ENCODE measurements at regions not wholly inside any gene's neighbourhood (a gene's known extent, or its start where the extent isn't known, plus 50 kb on each side); places are given as distances from the start of the nearest gene placed in this dataset.
A peak's percentile ranks its signal among the peaks of the same experiment; 100 is the strongest.

DNA sequence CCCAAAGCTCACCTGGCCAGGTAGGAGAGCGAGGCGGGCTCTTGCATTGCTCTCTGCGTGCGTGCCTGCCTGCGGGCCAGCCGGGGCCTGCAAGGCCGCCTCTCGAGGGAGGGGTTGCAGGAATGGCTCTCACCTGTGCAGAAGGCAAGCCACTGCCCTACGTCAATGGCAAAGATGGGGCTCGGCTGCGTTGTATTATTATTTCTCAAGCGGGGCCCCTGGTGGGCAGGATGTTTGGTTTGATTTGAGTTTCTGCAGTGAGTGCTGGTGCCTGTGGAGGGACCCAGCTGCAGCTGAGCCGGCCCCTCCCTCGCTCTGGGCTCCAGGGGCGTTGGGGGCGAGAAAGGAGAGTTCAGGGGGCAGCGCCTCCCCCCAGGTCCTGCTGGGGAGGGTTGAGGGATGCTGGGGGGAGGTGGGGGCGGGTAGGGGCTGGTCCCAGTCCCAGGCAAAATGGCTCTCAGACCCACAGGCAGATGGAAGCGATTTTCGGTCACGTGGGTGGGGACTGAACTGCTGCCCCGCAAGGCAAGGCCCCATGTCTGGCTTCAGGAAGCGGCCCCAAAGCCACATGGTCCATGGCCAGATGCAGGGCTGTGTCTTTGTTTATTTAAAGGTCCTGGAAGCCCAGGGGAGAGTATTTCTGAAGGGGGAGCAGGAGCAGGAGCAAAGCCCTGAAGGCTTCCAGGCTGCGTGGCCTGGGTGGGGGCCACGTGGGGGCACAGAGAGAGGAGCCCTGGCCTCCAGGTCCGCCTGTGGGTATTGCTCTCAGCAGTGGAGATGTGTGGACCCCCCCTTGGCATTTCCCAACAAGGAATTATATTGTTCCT is 338.8 kb downstream of the SEC14L1 start:
- no peak for DNase-seq

DNA sequence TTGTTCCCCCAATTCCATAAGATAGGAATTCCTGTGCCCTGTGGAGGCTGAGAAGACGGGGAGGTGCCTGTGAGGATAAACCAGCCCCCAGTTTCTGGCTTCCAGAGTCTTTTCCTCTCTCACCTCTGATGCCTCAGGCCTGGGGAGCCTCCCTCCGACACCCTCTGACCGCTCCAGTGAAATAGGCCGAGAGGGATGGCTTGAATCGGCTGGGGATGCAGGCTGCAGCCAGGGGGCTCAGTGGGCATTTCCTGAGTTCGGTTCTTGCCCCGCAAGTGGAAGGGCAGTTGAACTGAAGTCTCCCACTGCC is 339.4 kb downstream of the SEC14L1 start:
- DNase-seq: no peak

DNA sequence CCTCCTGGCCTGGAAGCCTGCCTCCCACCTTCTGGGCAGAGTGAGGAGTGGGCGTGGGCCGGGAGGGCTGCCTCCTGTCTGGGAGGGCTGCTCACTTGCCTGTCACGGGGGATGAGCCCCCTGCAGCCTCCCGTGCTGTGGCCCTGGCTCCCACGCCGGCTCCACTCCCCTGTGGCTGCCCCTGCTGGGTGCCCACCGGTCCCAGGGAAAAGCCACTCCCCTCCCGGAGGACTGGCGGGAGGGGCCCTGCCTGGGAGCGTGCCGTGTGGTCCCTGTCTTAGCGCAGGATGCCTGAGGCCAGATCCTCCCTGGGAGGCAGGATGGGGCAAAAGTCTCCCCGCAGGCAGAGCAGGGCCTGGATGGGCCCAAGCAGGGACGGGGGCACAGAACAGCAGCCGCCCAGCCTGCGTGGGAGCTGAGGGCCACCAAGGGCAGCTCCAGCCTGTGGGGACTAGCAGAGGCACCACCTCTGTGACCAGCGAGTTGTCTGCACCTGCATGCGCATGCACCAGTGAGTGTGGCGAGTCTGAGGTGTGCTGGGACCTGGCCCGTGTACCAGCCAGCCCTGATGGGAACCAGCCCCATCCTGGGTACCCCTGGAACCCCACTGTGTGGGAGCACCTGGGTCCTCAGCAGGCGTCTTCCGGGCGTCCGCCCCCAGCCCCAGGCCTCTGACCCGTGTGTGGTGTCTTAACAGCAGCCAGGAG is 339.9 kb downstream of the SEC14L1 start:
- DNase-seq: no peak

DNA sequence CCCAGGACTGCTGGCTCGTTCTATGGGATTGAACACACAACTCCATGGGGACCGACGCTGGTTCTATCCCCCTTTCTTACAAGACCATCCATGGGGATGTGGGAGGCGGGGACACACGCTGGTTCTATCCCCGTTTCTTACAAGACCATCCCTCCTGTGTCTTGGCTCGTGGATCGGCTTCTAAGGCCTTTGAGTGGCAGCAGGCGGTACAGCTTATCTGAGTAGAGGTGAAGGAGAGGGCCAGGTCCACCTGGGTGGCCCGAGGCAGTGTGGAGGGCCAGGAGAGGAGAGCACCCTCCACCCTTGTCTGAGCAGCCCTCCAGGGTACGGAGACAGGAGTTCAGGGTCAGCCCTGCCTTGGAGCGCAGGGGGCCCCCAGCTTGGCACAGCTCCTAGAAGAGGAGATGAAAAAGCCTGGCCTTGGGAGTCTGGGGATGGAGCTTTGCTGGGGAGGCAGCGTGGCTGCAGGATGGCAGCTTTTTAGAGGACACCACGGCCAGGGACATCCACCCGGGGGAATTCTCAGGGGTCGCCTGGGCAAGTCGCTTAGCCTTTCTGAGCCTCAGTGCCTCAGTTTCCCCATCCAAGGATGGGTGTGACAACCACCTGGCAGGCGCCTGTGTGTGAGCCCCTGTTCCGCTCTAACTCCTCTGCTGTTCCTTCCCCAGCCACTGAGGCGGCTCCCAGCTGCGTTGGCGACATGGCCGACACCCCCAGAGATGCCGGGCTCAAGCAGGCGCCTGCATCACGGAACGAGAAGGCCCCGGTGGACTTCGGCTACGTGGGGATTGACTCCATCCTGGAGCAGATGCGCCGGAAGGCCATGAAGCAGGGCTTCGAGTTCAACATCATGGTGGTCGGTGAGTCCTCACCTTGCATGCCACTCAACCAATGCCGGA is 341.0 kb downstream of the SEC14L1 start:
- DNase-seq: no peak

DNA sequence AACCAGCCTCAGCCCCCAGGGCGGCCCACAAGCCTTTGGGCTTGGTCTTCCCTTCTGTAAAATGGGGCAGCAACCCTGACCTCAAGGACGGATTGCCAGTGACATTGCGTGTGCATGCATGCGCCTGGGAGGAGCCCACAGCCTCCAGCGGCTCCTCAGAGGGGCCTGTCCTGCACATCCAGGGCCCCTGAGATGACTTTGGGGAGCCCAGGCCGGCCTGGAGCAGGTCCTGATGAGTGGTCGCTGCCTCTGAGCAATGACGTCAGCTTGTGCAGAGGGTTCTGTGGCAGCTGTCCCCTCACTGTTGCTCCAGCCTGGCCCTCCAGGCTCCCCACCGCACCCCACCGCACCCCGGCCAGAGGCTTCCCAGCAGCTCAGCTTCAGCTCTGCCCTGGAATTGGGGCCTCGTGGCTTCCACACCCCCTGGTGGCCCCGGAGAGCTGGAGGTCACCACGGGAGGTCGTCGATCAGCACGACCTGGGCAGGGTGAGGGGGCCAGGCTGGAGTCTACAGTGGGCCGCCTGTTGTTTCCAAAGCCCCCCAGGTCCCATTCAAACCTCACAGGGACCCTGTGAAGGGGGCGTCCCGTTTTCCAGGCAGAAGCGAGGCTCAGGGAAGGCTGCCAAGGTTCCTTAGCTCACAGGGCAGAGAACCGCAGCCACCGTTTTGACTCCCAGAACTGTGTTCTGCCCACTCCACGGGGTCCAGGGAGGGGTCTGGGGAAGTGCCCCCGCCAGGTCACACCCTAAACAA is 341.8 kb downstream of the SEC14L1 start:
- DNase-seq: no peak

DNA sequence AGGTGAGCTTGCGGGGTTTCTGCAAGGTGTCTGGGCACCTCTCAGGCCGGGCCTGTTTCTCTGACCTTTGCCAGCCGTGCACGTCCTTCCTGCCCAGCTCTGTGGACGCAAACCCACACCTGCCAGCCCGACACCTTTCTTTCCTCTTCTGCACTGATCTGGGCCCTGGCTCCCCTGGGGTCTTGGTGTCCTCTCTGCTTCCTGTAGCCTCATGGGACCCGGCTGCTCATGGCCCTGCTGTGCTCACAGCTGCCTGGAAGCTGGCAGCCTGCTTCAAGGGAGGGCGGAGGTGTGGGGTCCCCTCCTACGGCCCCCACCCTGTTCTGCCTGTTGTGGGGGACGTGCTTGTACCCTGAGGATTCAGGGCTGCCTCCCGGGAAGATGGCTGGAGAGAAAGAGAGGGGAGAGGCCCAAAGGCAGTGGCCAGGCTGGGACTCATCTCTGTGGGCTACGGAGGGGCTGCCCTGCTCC is 342.4 kb downstream of the SEC14L1 start:
- no peak for DNase-seq

DNA sequence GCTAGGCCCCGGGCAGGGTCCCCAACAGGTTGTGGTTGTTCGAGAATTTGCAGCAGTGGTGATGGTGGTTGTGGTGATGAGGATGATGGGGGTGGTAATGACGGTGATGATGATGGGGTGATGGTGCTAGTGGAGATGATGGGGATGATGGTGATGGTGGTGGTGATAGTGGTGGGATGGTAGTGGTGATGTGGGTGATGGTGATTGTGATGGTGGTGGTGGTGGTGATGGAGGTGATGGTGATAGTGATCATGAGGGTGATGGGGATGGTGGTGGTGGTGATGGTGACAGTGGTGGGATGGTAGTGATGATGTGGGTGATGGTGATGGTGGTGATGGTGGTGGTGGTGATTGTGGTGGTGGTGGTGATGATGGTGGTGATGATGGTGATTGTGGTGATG is 343.3 kb downstream of the SEC14L1 start:
- DNase-seq: no peak

DNA sequence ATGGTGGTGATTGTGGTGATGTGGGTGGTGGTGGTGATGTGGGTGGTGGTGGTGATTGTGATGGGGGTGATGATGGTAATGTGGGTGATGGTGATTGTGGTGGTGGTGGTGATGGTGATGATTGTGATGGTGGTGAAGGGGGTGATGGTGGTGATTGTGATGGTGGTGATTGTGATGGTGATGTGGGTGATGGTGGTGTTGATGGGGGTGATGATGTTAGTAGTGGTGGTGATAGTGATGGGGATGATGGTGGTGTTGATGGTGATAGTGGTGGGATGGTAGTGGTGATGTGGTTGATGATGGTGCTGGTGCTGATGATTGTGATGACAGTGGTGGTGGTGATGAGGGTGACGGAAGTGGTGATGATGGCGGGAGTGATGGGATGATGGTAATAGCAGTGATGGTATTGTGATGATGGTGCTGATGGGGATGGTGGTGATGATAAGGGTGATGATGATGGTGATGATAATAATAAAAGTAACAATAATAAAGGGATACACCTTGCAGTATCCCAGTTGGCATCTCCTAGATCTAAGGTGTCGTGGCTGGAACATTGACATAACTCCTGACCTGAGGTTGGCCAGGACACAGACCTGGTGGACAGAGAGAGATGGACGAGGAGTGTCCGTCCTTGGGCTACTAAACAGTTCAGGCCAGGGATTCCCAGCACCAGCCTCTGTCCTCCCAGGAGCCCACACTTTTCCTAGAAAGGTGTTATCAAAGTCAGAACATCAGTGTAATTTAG is 344.5 kb downstream of the SEC14L1 start:
- no peak for DNase-seq

DNA sequence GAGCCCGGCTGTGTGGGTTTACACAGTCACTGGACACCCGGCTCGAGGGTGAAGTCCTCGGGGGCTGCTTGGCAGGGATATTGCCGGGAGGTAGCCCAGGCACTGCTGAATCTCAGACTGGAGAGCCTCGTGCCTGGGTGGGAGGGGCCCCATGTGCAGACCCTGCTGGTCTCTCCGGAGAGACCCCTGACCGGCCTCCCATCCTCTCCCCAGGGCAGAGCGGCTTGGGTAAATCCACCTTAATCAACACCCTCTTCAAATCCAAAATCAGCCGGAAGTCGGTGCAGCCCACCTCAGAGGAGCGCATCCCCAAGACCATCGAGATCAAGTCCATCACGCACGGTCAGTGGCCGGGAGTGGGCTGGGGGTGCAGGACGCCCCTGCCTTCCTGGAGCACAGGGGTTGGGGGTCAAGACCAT is 346.5 kb downstream of the SEC14L1 start:
- no peak for DNase-seq

DNA sequence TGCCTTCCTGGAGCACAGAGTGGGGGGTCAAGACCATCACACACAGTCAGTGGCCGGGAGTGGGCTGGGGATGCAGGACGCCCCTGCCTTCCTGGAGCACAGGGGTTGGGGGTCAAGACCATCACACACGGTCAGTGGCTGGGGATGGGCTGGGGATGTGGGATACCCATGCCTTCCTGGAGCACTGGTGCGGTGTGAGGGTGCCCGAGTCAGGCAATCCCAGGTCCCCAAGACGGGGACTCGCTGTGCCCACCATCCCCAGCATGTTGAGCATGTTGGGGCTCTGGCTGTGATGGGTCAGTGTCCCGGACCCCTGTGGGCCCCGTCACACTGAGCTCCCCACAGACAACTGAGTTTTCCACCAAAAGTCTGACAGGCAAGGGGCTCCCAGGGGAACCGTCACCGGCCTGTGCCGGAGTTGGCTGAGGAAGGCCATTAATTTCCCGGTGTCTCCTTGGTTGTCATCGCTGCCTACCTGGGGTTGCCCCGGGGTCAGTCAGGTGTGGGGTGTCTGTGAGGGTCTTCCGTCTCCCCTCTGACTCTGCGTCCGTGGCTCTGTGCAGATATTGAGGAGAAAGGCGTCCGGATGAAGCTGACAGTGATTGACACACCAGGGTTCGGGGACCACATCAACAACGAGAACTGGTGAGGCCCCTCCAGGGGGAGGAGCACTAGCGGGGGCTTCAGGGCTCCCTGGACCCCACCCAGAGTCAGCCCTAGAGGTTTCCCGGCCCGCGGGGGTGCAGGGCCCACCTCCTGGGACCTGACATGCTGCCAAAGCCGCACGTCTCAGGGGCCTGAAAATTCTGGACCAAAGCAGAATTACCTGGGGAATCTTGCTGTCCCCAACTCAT is 347.1 kb downstream of the SEC14L1 start:
- DNase-seq: no peak

DNA sequence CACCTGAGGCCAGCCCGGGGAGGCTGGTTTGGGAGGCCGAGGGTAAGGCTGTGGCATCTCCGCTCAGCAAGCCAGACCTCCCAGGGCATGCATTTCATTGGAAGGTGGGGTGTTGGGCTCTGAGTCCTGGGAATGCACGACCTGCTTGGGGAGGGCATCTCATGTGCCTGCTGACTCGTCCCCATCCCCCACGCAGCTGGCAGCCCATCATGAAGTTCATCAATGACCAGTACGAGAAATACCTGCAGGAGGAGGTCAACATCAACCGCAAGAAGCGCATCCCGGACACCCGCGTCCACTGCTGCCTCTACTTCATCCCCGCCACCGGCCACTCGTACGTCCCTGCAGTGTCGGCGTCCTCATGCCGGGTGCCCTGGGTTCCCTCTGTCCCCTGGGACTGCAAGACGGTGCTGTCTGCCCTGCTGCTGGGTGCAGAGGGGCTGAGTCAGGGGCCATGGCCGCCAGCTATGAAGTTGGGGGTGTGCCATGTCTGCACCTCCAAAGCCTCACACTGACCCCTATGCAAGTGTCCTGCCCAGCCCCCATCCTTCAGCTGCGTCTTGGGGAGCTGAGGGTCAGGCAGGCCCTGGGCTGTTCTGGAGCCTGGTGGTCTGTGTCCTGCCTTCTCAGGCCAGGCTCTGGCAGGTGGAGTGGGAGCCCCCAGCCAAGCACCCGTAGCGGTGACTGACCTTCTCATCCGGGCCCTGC is 347.9 kb downstream of the SEC14L1 start:
- DNase-seq: no peak

DNA sequence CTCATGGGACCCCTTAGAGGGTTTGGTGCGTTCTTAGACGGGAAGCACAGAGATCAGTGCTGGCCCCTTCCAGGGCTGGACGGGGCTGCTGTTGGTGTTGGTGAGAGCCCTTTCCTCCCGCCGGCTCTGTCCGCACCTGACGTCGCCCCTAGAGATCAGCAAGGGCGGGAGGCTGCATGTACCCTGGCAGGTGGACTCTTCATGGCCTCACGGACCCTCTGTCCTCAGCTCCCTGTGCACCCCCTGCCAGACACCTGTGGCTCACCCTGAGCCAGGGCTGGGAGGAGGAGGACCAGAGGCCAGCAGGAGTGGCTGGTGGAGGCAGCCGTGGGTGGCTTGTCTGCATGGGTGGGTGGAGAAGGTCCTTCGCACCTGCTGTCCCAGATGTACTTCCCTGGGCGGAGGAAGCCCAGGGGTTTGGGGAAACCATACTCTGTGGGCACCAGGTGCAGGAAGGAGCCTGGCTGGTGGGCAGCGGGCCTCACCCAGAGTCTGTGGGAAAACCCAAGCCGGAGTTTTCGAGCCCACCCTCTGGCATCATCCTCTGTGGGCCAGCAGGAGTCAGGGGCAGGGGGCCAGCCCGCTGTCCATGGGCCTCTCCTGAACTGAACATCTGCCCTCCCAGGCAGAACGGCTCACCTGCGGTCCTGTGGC is 348.6 kb downstream of the SEC14L1 start:
- DNase-seq: no peak

DNA sequence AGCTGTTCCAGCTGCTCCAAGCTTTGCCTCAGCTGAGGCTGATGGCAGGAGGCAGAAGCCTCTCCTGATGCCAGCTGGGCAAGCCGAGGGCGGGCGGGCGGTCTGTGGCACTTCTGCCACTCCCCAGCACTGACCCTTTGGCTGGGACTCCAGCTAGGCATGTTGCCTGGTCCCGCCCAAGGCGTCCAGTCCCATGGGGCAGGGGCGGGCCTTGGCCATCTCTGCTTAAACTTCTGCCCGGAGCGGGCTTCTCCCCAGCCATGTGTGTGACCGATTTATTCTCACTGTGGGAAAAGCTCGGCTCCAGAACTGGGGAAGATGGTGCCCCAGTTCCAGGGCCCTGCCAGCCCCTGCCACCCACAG is 349.1 kb downstream of the SEC14L1 start:
- no peak for DNase-seq

DNA sequence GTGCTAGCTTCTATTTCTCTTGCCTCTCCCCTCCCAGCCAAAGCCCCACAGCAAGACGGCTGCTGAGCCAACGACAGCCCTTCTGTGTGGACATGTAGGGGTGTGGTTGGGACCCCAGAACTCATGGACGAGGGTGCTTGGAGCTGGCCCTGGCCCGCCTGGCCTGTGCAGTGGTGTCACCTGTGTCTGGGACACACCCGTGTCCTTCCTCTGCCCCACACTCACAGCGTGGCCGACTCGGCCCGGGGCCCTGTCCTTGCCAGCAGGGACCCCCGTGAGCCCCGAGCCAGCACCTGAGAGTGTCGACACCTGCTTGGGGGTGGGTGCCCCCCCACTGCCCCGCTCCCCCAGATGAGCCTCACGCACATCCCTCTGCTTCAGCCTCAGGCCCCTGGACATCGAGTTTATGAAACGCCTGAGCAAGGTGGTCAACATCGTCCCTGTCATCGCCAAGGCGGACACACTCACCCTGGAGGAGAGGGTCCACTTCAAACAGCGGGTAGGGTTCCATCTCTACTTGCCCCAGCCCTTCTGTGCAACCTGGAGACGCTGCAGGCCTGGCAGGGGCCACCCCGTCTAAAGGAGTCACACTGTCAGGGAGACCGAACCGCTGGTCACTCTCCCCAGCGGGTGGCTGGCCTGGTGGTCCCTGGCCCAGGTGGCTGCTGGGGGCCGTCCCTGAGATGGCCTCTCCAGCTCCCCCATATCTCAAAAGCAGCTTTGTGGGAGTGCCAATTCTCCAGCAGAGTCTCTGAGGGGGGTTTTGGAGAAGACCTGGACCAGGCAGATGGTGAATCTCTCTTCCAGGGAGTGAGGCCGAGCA is 349.8 kb downstream of the SEC14L1 start:
- DNase-seq: no peak

DNA sequence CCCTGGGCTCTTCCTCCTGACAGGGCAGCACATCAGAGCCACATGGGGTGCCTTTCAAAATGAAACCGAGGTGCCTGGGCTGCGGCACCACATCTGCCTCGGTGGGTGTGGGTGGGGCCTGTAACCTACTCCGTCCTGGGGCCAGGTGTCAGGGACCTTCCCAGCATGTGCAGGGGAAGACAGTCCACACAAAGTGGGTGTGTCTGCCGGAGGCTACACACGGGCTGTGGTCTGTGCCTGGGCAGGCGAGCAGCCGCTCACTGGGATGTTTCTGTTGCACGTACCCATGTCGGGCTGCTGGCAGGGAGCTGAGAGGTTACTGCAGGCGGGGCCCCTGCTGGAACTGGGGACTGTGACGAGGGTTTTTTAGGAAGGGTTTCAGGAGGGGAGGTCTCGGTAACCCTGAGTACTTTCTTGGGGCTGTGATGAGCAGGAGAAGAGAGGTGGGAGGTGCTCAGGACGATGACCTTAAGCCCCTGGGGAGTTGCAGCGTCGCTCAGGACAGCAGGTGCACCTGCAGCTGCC is 351.2 kb downstream of the SEC14L1 start:
- DNase-seq: peak in 1 of 2 experiments; percentile 23

DNA sequence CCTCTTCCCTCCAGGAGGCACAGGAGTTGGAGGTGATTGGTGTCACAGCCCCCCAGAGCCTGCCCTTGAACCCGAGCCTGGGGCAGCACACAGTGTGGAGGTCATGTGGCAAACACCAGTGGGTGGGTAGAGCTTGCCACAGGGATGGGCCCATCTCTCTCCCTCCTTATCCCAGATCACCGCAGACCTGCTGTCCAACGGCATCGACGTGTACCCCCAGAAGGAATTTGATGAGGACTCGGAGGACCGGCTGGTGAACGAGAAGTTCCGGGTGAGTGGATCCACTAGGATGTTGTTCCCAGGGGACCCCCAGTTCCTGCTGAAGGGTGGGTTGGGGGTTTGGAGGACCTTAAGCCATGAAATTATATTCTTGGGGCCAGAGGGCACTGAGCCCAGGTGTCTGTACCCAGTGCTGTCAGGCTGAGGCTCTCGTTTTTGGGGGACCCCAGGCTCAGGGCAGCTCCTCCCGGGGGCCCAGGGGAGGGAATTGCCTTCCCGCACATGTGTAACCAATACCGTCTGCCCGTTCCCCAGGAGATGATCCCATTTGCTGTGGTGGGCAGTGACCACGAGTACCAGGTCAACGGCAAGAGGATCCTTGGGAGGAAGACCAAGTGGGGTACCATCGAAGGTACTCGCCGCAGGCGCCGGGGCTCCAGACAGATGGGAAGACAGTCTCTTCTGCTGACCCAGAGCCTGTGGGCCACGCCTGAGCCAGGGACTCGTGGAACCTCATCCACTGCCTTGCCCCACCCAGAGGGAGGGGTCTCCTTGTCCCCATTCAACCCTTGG is 351.9 kb downstream of the SEC14L1 start:
- no peak for DNase-seq

DNA sequence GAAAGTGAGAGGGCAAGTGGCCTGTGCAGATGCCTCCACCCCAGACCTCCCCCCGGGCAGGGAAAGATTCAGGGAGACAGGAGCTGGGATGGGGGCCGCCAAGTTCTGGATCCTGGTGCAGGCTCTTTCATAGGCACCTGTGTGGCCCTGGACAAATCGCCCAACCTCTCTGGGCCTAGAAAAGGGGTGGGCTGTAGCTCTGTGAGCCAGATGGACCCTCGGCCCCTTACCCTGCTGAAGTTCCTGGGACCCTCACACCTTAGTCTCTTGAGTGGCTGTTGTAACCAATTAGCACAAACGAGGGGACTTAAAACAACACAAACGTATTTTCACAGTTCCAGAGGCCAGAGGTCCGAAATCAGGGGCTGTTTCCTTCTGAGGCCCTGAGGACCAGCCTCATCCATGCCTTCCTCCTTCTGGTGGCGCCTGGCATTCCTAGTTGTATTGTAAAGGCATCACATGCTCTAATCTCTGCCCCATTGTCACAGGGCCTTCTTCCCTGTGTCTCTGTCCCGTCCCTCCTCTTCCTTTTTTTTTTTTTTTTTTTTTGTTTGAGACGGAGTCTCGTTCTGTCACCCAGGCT is 352.6 kb downstream of the SEC14L1 start:
- DNase-seq: no peak
